ENCODE measurements at regions not wholly inside any gene's neighbourhood (a gene's known extent, or its start where the extent isn't known, plus 50 kb on each side); places are given as distances from the start of the nearest gene placed in this dataset.

GRCh38 chr7:19991936-19992335 lies 218.5 kb upstream of the TMEM196 start:
- TF ChIP-seq CTCF (IDR thresholded peaks at IDR 0.05) = no peak
- TF ChIP-seq POLR2A (IDR thresholded peaks at IDR 0.05) = no peak

Measured in stomach (tissue), 4 donors.